K562 (cell line): ENCODE measurements at regions not wholly inside any gene's neighbourhood (a gene's known extent, or its start where the extent isn't known, plus 50 kb on each side); places are given as distances from the start of the nearest gene placed in this dataset.

Experiments
- ATAC-seq: fragments of 200-7000 bp; cut with Tn5 transposase; 3 replicates; pipeline ENCODE4 v1.9.1; 2020; ENCODE audit warnings: moderate library complexity
- BruUV-seq: library from RNA; stranded (reverse); fragments of 400-500 nt; replicated peaks from 2 replicates; lab custom pipeline; 2021; lab: Mats Ljungman, UMichigan
- CTCF ChIA-PET: fragments of 300-600 bp; formaldehyde crosslinking; extraction: SDS; loops from one replicate; lab custom pipeline; 2021; ENCODE audit warnings: low intra/inter-chr PET ratio; lab: Yijun Ruan, JAX
- POLR2A ChIA-PET: fragments of 300-600, 350-650 bp; sonication (Branson Sonifier 250); formaldehyde crosslinking; extraction: SDS; loops from one replicate; lab custom pipeline; 2021; ENCODE audit warnings: antibody characterized with exemption, inconsistent platforms; lab: Yijun Ruan, JAX
- DNase-seq, 4 experiments: peaks; one replicate each; pipeline versions ENCODE4 v3.0.0 to v3.0.0-alpha.2; 2011 to 2018; ENCODE audit warnings: low spot score in 3 of 4, mixed read lengths in 3 of 4; ENCODE audit errors: extremely low read depth in 1 of 4
- FAIRE-seq: peaks from 2 replicates; lab custom pipeline; 2011; peaks lifted over from hg19 to GRCh38; lab: Jason Lieb, UNC
- H2AFZ ChIP-seq: 2 replicates; pipeline ENCODE4 v1.6.0; 2011; ENCODE audit warnings: low read depth, low read length, control low read depth, inconsistent platforms
- H3K27ac ChIP-seq: fragments of 200-600 bp; 3 replicates; pipeline ENCODE4 v1.8.0; 2011; ENCODE audit warnings: low read depth, mild to moderate bottlenecking, control low read depth, inconsistent platforms, low read length, moderate library complexity, mixed read lengths; ENCODE audit errors: extremely low read depth
- H3K27me3 ChIP-seq, 2 experiments: fragments of 300-600 bp in 1 of 2; 2 replicates in 1 of 2; 3 replicates in 1 of 2; pipeline versions ENCODE4 v1.6.0 to v1.8.0; 2011; ENCODE audit warnings: inconsistent platforms in 2 of 2, low read length in 2 of 2, mild to moderate bottlenecking in 1 of 2, mixed read lengths in 1 of 2, moderate library complexity in 1 of 2; ENCODE audit not compliant: control insufficient read depth in 2 of 2, insufficient read depth in 2 of 2
- H3K36me3 ChIP-seq: fragments of 300-600 bp; 3 replicates; pipeline ENCODE4 v1.8.0; 2011; ENCODE audit warnings: mild to moderate bottlenecking, low read length, inconsistent platforms; ENCODE audit not compliant: control insufficient read depth, insufficient read depth
- H3K4me1 ChIP-seq, 2 experiments: fragments of 200-600 bp in 1 of 2; replicated peaks in 1 of 2; 2 replicates in 1 of 2; 3 replicates in 1 of 2; pipeline versions ENCODE4 v1.5.1 to v1.8.0; 2011; ENCODE audit warnings: inconsistent platforms in 2 of 2, low read length in 2 of 2, mild to moderate bottlenecking in 1 of 2, mixed read lengths in 1 of 2, moderate library complexity in 1 of 2; ENCODE audit not compliant: control insufficient read depth in 2 of 2, insufficient read depth in 2 of 2
- H3K4me2 ChIP-seq: 2 replicates; pipeline ENCODE4 v1.6.1; 2011; ENCODE audit warnings: low read length, control low read depth, inconsistent platforms, mixed read lengths; ENCODE audit not compliant: insufficient read depth
- H3K4me3 ChIP-seq: fragments of 200-600 bp; sonication (generic), shearing (Covaris generic); 2 replicates; pipeline ENCODE4 v1.5.1; 2016; ENCODE audit warnings: control low read depth, inconsistent platforms
- H3K79me2 ChIP-seq: fragments of 200-600 bp; 3 replicates; pipeline ENCODE4 v1.8.0; 2011; ENCODE audit warnings: low read length, inconsistent platforms; ENCODE audit not compliant: control insufficient read depth, insufficient read depth
- H3K9ac ChIP-seq, 2 experiments: 2 replicates each; pipeline versions ENCODE4 v1.6.0 to v1.6.1; 2011; ENCODE audit warnings: low read depth in 2 of 2, low read length in 2 of 2, control low read depth in 1 of 2, inconsistent platforms in 1 of 2, mild to moderate bottlenecking in 1 of 2, mixed read lengths in 1 of 2; ENCODE audit not compliant: insufficient read depth in 1 of 2
- H3K9me1 ChIP-seq: one replicate; pipeline ENCODE4 v1.6.0; 2011; ENCODE audit warnings: inconsistent platforms, mild to moderate bottlenecking, low read length, moderate library complexity; ENCODE audit not compliant: control insufficient read depth, insufficient read depth
- H3K9me3 ChIP-seq: replicated peaks from 2 replicates; pipeline ENCODE4 v1.5.1; 2011; ENCODE audit warnings: low read depth, low read length, inconsistent platforms; ENCODE audit not compliant: control insufficient read depth, insufficient read depth
- H4K20me1 ChIP-seq: replicated peaks from 2 replicates; pipeline ENCODE4 v1.6.1; 2011; ENCODE audit warnings: low read length, inconsistent platforms, mixed read lengths; ENCODE audit not compliant: control insufficient read depth, insufficient read depth
- ATF1 ChIP-seq, 2 experiments: fragments of 450-650 bp in 1 of 2; IDR thresholded peaks; 2 replicates each; pipeline ENCODE4 v1.6.1; 2016; ENCODE audit warnings: missing compliant biosample characterization in 1 of 2, missing genetic modification characterization in 1 of 2
- HDAC1 ChIP-seq, 2 experiments: fragments of 450-650 bp; IDR thresholded peaks; 2 replicates each; pipeline ENCODE4 v1.6.1; 2016 to 2017; ENCODE audit warnings: inconsistent platforms in 1 of 2, mild to moderate bottlenecking in 1 of 2, moderate library complexity in 1 of 2
- HNRNPLL ChIP-seq: fragments of 200-400 bp; formaldehyde crosslinking; IDR thresholded peaks from 2 replicates; pipeline ENCODE4 v1.6.1; 2017; ENCODE audit warnings: low read length, low read depth, mild to moderate bottlenecking; ENCODE audit not compliant: poor library complexity, severe bottlenecking
- MCM5 ChIP-seq: fragments of 450-650 bp; IDR thresholded peaks from 2 replicates; pipeline ENCODE4 v1.6.1; 2016; ENCODE audit warnings: low read depth
- MTA1 ChIP-seq: fragments of 450-650 bp; IDR thresholded peaks from 2 replicates; pipeline ENCODE4 v1.6.1; 2017; ENCODE audit warnings: borderline replicate concordance
- MYNN ChIP-seq, 2 experiments: sonication (generic); formaldehyde crosslinking in 1 of 2; IDR thresholded peaks; 2 replicates each; pipeline versions ENCODE4 v1.5.0 to v1.6.1; 2016 to 2020; ENCODE audit warnings: antibody characterized with exemption in 1 of 2, missing genetic modification reagents in 1 of 2
- NFRKB ChIP-seq: fragments of 450-650 bp; IDR thresholded peaks from 2 replicates; pipeline ENCODE4 v1.6.1; 2016; ENCODE audit warnings: low read depth
- PHF21A ChIP-seq: fragments of 450-650 bp; IDR thresholded peaks from 2 replicates; pipeline ENCODE4 v1.6.1; 2017; ENCODE audit warnings: low read depth, borderline replicate concordance
- RBM25 ChIP-seq: fragments of 200-400 bp; formaldehyde crosslinking; IDR thresholded peaks from 2 replicates; pipeline ENCODE4 v1.6.1; 2018; ENCODE audit warnings: low read length, low read depth, moderate library complexity; ENCODE audit not compliant: severe bottlenecking
- ZNF165 ChIP-seq: fragments of 250-450 bp; sonication (Bioruptor Pico); IDR thresholded peaks from 2 replicates; pipeline ENCODE4 v1.4.0; 2020; ENCODE audit warnings: borderline replicate concordance
- ZNF324 ChIP-seq: fragments of 250-450 bp; sonication (Bioruptor Pico); IDR thresholded peaks from 2 replicates; pipeline ENCODE4 v1.4.0; 2020; ENCODE audit warnings: mild to moderate bottlenecking
- WGBS: fragments of 100-300 bp; shearing (Covaris generic); methylation state at CpG from one replicate; pipeline ENCODE4 v1.1.6; 2016; ENCODE audit warnings: low coverage, mixed read lengths; ENCODE audit not compliant: insufficient coverage; ENCODE audit errors: missing lambda C conversion rate; 5-methylcytosine and 5-hydroxymethylcytosine counted together
- in situ Hi-C: fragments of 300-500 bp; cut with MboI; formaldehyde crosslinking; loops from 4 replicates; pipeline ENCODE4 v1.15.0; 2018; ENCODE audit warnings: inconsistent platforms, mixed read lengths
- intact Hi-C: fragments of 100-400 bp; cut with micrococcal nuclease; formaldehyde crosslinking; loops from 2 replicates; pipeline ENCODE4 v1.14.2; 2022
- TF ChIP-seq, protein P1 (sequence below), 2 experiments: IDR thresholded peaks; 2 replicates each; pipeline ENCODE4 v1.6.1; 2011; ENCODE audit warnings: borderline replicate concordance in 1 of 2, control low read depth in 1 of 2, low read depth in 1 of 2, low read length in 1 of 2, mild to moderate bottlenecking in 1 of 2, mixed read lengths in 1 of 2, moderate library complexity in 1 of 2; ENCODE audit not compliant: insufficient read depth in 1 of 2, insufficient read length in 1 of 2, poor library complexity in 1 of 2, severe bottlenecking in 1 of 2; ENCODE audit errors: extremely low read depth in 1 of 2

DNA sequence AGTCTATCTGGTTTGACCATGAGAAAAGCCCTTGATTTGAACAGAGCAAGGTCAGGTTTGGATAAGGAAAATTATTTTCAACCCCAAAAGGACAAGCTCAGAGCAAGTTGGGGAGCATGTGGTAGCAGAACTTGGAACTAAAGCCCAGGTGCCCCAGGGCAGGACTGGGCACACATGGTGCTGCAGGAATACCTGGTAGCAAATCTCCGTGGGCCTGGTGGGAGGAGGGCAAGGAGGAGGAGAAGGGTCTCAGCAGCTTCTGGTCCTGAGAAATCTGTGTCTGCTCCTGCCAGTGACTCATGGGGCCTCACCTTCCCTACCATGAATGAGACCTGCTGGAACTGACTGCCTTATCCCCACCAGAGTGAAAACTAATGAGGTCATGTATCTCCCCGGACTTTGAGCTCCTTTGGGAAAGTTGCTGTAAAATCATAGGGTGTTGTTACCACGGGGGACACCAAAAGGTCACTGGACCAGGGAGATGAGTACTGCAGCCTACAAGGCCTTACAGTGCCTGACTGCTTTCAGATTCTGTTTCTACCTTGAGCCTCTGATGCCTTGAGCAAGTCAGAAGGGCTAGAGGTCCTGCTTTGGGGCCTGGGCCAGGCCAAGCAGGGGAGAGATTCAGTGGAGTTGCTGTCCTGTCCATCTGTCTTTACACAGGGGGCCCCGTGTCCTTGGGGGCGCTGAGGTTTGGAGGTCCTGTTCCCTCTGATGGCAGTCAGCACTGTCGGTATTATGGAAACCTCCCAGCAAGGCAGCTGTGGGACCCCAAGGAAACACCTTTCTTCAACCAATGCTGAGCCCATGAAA is 304.0 kb downstream of the MYCN start:
- intact Hi-C loops = no loop called here
- no peak for FAIRE-seq
- Histone ChIP-seq H3K9ac (no peak overlapping the region), H3K79me2 (no peaks in the 10 kb centered on the region), H4K20me1 (no peaks in the 10 kb centered on the region; the same call in 1 of the 2 replicates), H3K4me2 (no peak overlapping the region)
- in situ Hi-C loops = no loop called here
- TF ChIP-seq PHF21A (no peak), HDAC1 (IDR thresholded peaks at IDR 0.05) (no peak), HNRNPLL (no peak), MCM5 (no peak), RBM25 (no peak), ATF1 (CRISPR knock-in tag; IDR thresholded peaks at IDR 0.05) (no peak), ATF1 (tag; IDR thresholded peaks at IDR 0.05) (no peak), MYNN (IDR thresholded peaks at IDR 0.05) (no peak), MYNN (CRISPR knock-in tag; IDR thresholded peaks at IDR 0.05) (no peak), ZNF324 (CRISPR knock-in tag) (no peak), NFRKB (no peak), MTA1 (no peak), ZNF165 (CRISPR knock-in tag) (no peak)
- TF ChIP-seq, protein P1, sequence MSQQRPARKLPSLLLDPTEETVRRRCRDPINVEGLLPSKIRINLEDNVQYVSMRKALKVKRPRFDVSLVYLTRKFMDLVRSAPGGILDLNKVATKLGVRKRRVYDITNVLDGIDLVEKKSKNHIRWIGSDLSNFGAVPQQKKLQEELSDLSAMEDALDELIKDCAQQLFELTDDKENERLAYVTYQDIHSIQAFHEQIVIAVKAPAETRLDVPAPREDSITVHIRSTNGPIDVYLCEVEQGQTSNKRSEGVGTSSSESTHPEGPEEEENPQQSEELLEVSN (IDR thresholded peaks at IDR 0.05; ENCODE audit: borderline replicate concordance in 1 of 2, extremely low read depth in 1 of 2, insufficient read depth in 1 of 2, insufficient read length in 1 of 2, low read depth in 1 of 2, low read length in 1 of 2, poor library complexity in 1 of 2, severe bottlenecking in 1 of 2) = no peak
- TF ChIP-seq, all 486 proteins: peak for 0
- H3K9me1 ChIP-seq = no peaks in the 10 kb centered on the region
- ChIA-PET CTCF (no interaction called here), POLR2A (no interaction called here)
- no peak for DNase-seq
- H3K9me3 ChIP-seq = no peaks in the 10 kb centered on the region
- H3K4me1 ChIP-seq = no peaks in the 10 kb centered on the region
- H3K27ac ChIP-seq = no peak overlapping the region
- peaks cover 0 to 9% of the 10 kb centered on the region in 2 experiments; a peak in 2 of 5 replicates for H3K27me3 ChIP-seq
- WGBS = 2% methylated on average over 6 of the region's 6 CpGs
- BruUV-seq = no TSS peak
- H2AFZ ChIP-seq = no peak overlapping the region
- ATAC-seq = no peak
- no peak overlapping the region for H3K4me3 ChIP-seq
- no peaks in the 10 kb centered on the region for H3K36me3 ChIP-seq
